ENCODE measurements at regions not wholly inside any gene's neighbourhood (a gene's known extent, or its start where the extent isn't known, plus 50 kb on each side); places are given as distances from the start of the nearest gene placed in this dataset.
"Not testable (repeated sequence)": the region's sequence is repeated elsewhere in the genome, so short reads cannot be mapped to it uniquely, and the experiment has no call there.

DNA sequence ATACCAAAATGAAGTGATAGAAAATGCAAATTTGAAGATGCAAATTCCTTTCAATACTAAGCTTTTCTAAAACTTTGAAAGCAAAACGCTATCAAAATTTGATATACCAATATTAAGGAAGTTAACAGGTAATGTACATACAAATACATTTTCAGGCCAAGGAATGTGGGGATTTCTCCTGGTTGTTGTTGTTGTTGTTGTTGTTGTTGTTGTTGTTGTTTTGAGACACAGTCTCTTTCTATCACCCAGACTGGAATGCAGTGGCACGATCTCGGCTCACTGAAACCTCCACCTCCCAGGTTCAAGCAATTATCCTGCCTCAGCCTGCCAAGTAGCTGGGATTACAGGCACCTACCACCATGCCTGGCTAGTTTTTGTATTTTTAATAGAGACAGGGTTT lies 224.7 kb upstream of the NEBL start:
- TF ChIP-seq, protein P1, sequence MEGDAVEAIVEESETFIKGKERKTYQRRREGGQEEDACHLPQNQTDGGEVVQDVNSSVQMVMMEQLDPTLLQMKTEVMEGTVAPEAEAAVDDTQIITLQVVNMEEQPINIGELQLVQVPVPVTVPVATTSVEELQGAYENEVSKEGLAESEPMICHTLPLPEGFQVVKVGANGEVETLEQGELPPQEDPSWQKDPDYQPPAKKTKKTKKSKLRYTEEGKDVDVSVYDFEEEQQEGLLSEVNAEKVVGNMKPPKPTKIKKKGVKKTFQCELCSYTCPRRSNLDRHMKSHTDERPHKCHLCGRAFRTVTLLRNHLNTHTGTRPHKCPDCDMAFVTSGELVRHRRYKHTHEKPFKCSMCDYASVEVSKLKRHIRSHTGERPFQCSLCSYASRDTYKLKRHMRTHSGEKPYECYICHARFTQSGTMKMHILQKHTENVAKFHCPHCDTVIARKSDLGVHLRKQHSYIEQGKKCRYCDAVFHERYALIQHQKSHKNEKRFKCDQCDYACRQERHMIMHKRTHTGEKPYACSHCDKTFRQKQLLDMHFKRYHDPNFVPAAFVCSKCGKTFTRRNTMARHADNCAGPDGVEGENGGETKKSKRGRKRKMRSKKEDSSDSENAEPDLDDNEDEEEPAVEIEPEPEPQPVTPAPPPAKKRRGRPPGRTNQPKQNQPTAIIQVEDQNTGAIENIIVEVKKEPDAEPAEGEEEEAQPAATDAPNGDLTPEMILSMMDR (IDR thresholded peaks at IDR 0.05; ENCODE audit: borderline replicate concordance, extremely low read depth, low read length, poor library complexity, severe bottlenecking) = not testable (repeated sequence)
- not testable (repeated sequence) for TF ChIP-seq EZH2 (IDR thresholded peaks at IDR 0.05; ENCODE audit: borderline replicate concordance, low read depth, low read length, severe bottlenecking)

All from DND-41 (cell line).